ENCODE measurements at regions not wholly inside any gene's neighbourhood (a gene's known extent, or its start where the extent isn't known, plus 50 kb on each side); places are given as distances from the start of the nearest gene placed in this dataset.

GRCh38 chrX:13380211-13380610, 60.4 kb upstream of the ATXN3L start:
- 85% methylated on average over 2 of the region's 2 CpGs; no CpG with 5 or more reads in 1 of the 2 experiments for WGBS, 2 experiments (ENCODE audit: extremely low coverage in 1 of 2, insufficient coverage in 1 of 2, insufficient read length in 1 of 2, insufficient replicate concordance in 2 of 2, low coverage in 1 of 2, low lambda C conversion rate in 2 of 2, missing lambda C conversion rate in 1 of 2)
- no peak overlapping the region for H3K23ac ChIP-seq (ENCODE audit: insufficient read length)
- no peak overlapping the region for H4K5ac ChIP-seq (ENCODE audit: insufficient read length, low read depth, low read length)
- no peak overlapping the region for H3K18ac ChIP-seq (ENCODE audit: extremely low read depth, low read length)
- H3K23me2 ChIP-seq (ENCODE audit: low read depth, low read length): no peaks in the 10 kb centered on the region
- H3K4me3 ChIP-seq (ENCODE audit: extremely low read depth in 1 of 4, insufficient read depth in 2 of 4, low read depth in 3 of 4, low read length in 4 of 4): no peak overlapping the region
- H2AK5ac ChIP-seq (ENCODE audit: low read depth, low read length): no peak overlapping the region
- no peak for DNase-seq (ENCODE audit: low read depth in 1 of 2, low spot score in 2 of 2)
- no peaks in the 10 kb centered on the region for H4K20me1 ChIP-seq (replicated peaks in 1 of 2; ENCODE audit: control insufficient read depth in 1 of 2, insufficient read depth in 2 of 2, low read length in 2 of 2)
- H3K9me3 ChIP-seq (ENCODE audit: insufficient read depth in 2 of 2, low read depth in 1 of 2, low read length in 1 of 2): no peaks in the 10 kb centered on the region
- no peak overlapping the region for H4K91ac ChIP-seq (replicated peaks; ENCODE audit: insufficient read length, low read length)
- no peak overlapping the region for H2BK20ac ChIP-seq (ENCODE audit: low read length)
- H3K4me2 ChIP-seq (ENCODE audit: insufficient read depth in 1 of 2, low read depth in 2 of 2, low read length in 2 of 2): no peak overlapping the region
- no peaks in the 10 kb centered on the region for H3K79me2 ChIP-seq (ENCODE audit: control insufficient read depth in 1 of 2, insufficient read depth in 2 of 2, low read length in 2 of 2)
- no peak overlapping the region for H2BK12ac ChIP-seq (ENCODE audit: low read depth, low read length)
- H3K9ac ChIP-seq (replicated peaks in 1 of 4; ENCODE audit: extremely low read depth in 1 of 4, low read depth in 3 of 4, low read length in 3 of 4): no peak overlapping the region
- H3K27ac ChIP-seq (ENCODE audit: low read depth, low read length): no peak overlapping the region
- TF ChIP-seq RXRA (IDR thresholded peaks at IDR 0.05; ENCODE audit: insufficient read depth, low read depth, low read length): no peak
- H3K14ac ChIP-seq (ENCODE audit: insufficient read length): no peak overlapping the region
- H3K79me1 ChIP-seq (ENCODE audit: low read depth, low read length): no peaks in the 10 kb centered on the region
- H3K36me3 ChIP-seq (ENCODE audit: control insufficient read depth in 2 of 4, insufficient read depth in 4 of 4, low read length in 3 of 4): no peaks in the 10 kb centered on the region
- H2BK15ac ChIP-seq (ENCODE audit: low read length): no peak overlapping the region
- no peak overlapping the region for H4K8ac ChIP-seq (ENCODE audit: extremely low read depth, insufficient read depth, low read length)
- POLR2A ChIA-PET (ENCODE audit: partially characterized antibody): no interaction called here
- CTCF ChIA-PET (ENCODE audit: partially characterized antibody): no interaction called here
- FAIRE-seq: peak; percentile 80
- H2AFZ ChIP-seq (ENCODE audit: low read length): no peak overlapping the region
- H3K4me1 ChIP-seq (replicated peaks in 1 of 4; ENCODE audit: control insufficient read depth in 3 of 4, insufficient read depth in 4 of 4, low read length in 3 of 4): no peaks in the 10 kb centered on the region
- H2BK120ac ChIP-seq (replicated peaks; ENCODE audit: low read depth, low read length): no peak overlapping the region
- H3K4ac ChIP-seq (replicated peaks; ENCODE audit: insufficient read length, low read depth, low read length): no peak overlapping the region
- H3K56ac ChIP-seq (replicated peaks; ENCODE audit: insufficient read length, low read depth, low read length): no peak overlapping the region
- no peaks in the 10 kb centered on the region for H3K27me3 ChIP-seq (replicated peaks in 1 of 4; ENCODE audit: control insufficient read depth in 3 of 4, extremely low read depth in 1 of 4, insufficient read depth in 3 of 4, low read length in 3 of 4)
- H2BK5ac ChIP-seq (ENCODE audit: low read depth, low read length): no peak overlapping the region

Measured in H1 (cell line).